K562 (cell line): ENCODE measurements at regions not wholly inside any gene's neighbourhood (a gene's known extent, or its start where the extent isn't known, plus 50 kb on each side); places are given as distances from the start of the nearest gene placed in this dataset.

Source experiments
- ATAC-seq: fragments of 200-7000 bp; cut with Tn5 transposase; 3 replicates; pipeline ENCODE4 v1.9.1; 2020; ENCODE audit warnings: moderate library complexity
- BruUV-seq: library from RNA; stranded (reverse); fragments of 400-500 nt; replicated peaks from 2 replicates; lab custom pipeline; 2021; lab: Mats Ljungman, UMichigan
- CTCF ChIA-PET: fragments of 300-600 bp; formaldehyde crosslinking; extraction: SDS; loops from one replicate; lab custom pipeline; 2021; ENCODE audit warnings: low intra/inter-chr PET ratio; lab: Yijun Ruan, JAX
- POLR2A ChIA-PET: fragments of 300-600, 350-650 bp; sonication (Branson Sonifier 250); formaldehyde crosslinking; extraction: SDS; loops from one replicate; lab custom pipeline; 2021; ENCODE audit warnings: antibody characterized with exemption, inconsistent platforms; lab: Yijun Ruan, JAX
- DNase-seq, 4 experiments: peaks; one replicate each; pipeline versions ENCODE4 v3.0.0 to v3.0.0-alpha.2; 2011 to 2018; ENCODE audit warnings: low spot score in 3 of 4, mixed read lengths in 3 of 4; ENCODE audit errors: extremely low read depth in 1 of 4
- FAIRE-seq: peaks from 2 replicates; lab custom pipeline; 2011; peaks lifted over from hg19 to GRCh38; lab: Jason Lieb, UNC
- H2AFZ ChIP-seq: 2 replicates; pipeline ENCODE4 v1.6.0; 2011; ENCODE audit warnings: low read depth, low read length, control low read depth, inconsistent platforms
- H3K27ac ChIP-seq: fragments of 200-600 bp; 3 replicates; pipeline ENCODE4 v1.8.0; 2011; ENCODE audit warnings: low read depth, mild to moderate bottlenecking, control low read depth, inconsistent platforms, low read length, moderate library complexity, mixed read lengths; ENCODE audit errors: extremely low read depth
- H3K27me3 ChIP-seq, 2 experiments: fragments of 300-600 bp in 1 of 2; 2 replicates in 1 of 2; 3 replicates in 1 of 2; pipeline versions ENCODE4 v1.6.0 to v1.8.0; 2011; ENCODE audit warnings: inconsistent platforms in 2 of 2, low read length in 2 of 2, mild to moderate bottlenecking in 1 of 2, mixed read lengths in 1 of 2, moderate library complexity in 1 of 2; ENCODE audit not compliant: control insufficient read depth in 2 of 2, insufficient read depth in 2 of 2
- H3K36me3 ChIP-seq: fragments of 300-600 bp; 3 replicates; pipeline ENCODE4 v1.8.0; 2011; ENCODE audit warnings: mild to moderate bottlenecking, low read length, inconsistent platforms; ENCODE audit not compliant: control insufficient read depth, insufficient read depth
- H3K4me1 ChIP-seq, 2 experiments: fragments of 200-600 bp in 1 of 2; replicated peaks in 1 of 2; 2 replicates in 1 of 2; 3 replicates in 1 of 2; pipeline versions ENCODE4 v1.5.1 to v1.8.0; 2011; ENCODE audit warnings: inconsistent platforms in 2 of 2, low read length in 2 of 2, mild to moderate bottlenecking in 1 of 2, mixed read lengths in 1 of 2, moderate library complexity in 1 of 2; ENCODE audit not compliant: control insufficient read depth in 2 of 2, insufficient read depth in 2 of 2
- H3K4me2 ChIP-seq: 2 replicates; pipeline ENCODE4 v1.6.1; 2011; ENCODE audit warnings: low read length, control low read depth, inconsistent platforms, mixed read lengths; ENCODE audit not compliant: insufficient read depth
- H3K4me3 ChIP-seq: fragments of 200-600 bp; sonication (generic), shearing (Covaris generic); 2 replicates; pipeline ENCODE4 v1.5.1; 2016; ENCODE audit warnings: control low read depth, inconsistent platforms
- H3K79me2 ChIP-seq: fragments of 200-600 bp; 3 replicates; pipeline ENCODE4 v1.8.0; 2011; ENCODE audit warnings: low read length, inconsistent platforms; ENCODE audit not compliant: control insufficient read depth, insufficient read depth
- H3K9ac ChIP-seq, 2 experiments: 2 replicates each; pipeline versions ENCODE4 v1.6.0 to v1.6.1; 2011; ENCODE audit warnings: low read depth in 2 of 2, low read length in 2 of 2, control low read depth in 1 of 2, inconsistent platforms in 1 of 2, mild to moderate bottlenecking in 1 of 2, mixed read lengths in 1 of 2; ENCODE audit not compliant: insufficient read depth in 1 of 2
- H3K9me1 ChIP-seq: one replicate; pipeline ENCODE4 v1.6.0; 2011; ENCODE audit warnings: inconsistent platforms, mild to moderate bottlenecking, low read length, moderate library complexity; ENCODE audit not compliant: control insufficient read depth, insufficient read depth
- H3K9me3 ChIP-seq: replicated peaks from 2 replicates; pipeline ENCODE4 v1.5.1; 2011; ENCODE audit warnings: low read depth, low read length, inconsistent platforms; ENCODE audit not compliant: control insufficient read depth, insufficient read depth
- H4K20me1 ChIP-seq: replicated peaks from 2 replicates; pipeline ENCODE4 v1.6.1; 2011; ENCODE audit warnings: low read length, inconsistent platforms, mixed read lengths; ENCODE audit not compliant: control insufficient read depth, insufficient read depth
- HNRNPK ChIP-seq: fragments of 200-400 bp; formaldehyde crosslinking; IDR thresholded peaks from one replicate; pipeline ENCODE4 v1.6.1; 2018; ENCODE audit warnings: mild to moderate bottlenecking, low read depth, low read length; ENCODE audit not compliant: poor library complexity, severe bottlenecking
- MEF2A ChIP-seq: IDR thresholded peaks from 2 replicates; pipeline ENCODE4 v1.6.1; 2011; ENCODE audit warnings: low read depth, mild to moderate bottlenecking, low read length, moderate library complexity; ENCODE audit not compliant: control insufficient read depth
- TFAM ChIP-seq: fragments of 250-450 bp; sonication (Bioruptor Pico); conservative IDR thresholded peaks from 2 replicates; pipeline ENCODE4 v1.5.0; 2021; ENCODE audit warnings: mild to moderate bottlenecking, moderate library complexity
- ZNF696 ChIP-seq: fragments of 250-450 bp; sonication (Bioruptor Pico); conservative IDR thresholded peaks from 2 replicates; pipeline ENCODE4 v1.4.0; 2020; ENCODE audit warnings: mild to moderate bottlenecking, moderate library complexity
- WGBS: fragments of 100-300 bp; shearing (Covaris generic); methylation state at CpG from one replicate; pipeline ENCODE4 v1.1.6; 2016; ENCODE audit warnings: low coverage, mixed read lengths; ENCODE audit not compliant: insufficient coverage; ENCODE audit errors: missing lambda C conversion rate; 5-methylcytosine and 5-hydroxymethylcytosine counted together
- in situ Hi-C: fragments of 300-500 bp; cut with MboI; formaldehyde crosslinking; loops from 4 replicates; pipeline ENCODE4 v1.15.0; 2018; ENCODE audit warnings: inconsistent platforms, mixed read lengths
- intact Hi-C: fragments of 100-400 bp; cut with micrococcal nuclease; formaldehyde crosslinking; loops from 2 replicates; pipeline ENCODE4 v1.14.2; 2022
- TF ChIP-seq, protein P1 (sequence below): fragments of 250-450 bp; sonication (Bioruptor Pico); IDR thresholded peaks from 2 replicates; pipeline ENCODE4 v1.5.0; 2020; ENCODE audit warnings: mild to moderate bottlenecking, borderline replicate concordance
- TF ChIP-seq, protein P2 (sequence below): fragments of 450-650 bp; formaldehyde crosslinking; IDR thresholded peaks from 2 replicates; pipeline ENCODE4 v1.4.0; 2022; ENCODE audit warnings: missing genetic modification characterization
- TF ChIP-seq, protein P3 (sequence below), 2 experiments: fragments of 450-650 bp; formaldehyde crosslinking in 1 of 2; IDR thresholded peaks; 2 replicates each; pipeline versions ENCODE4 v1.4.0 to v1.6.1; 2014 to 2020; ENCODE audit warnings: mild to moderate bottlenecking in 2 of 2, borderline replicate concordance in 1 of 2, low read depth in 1 of 2
- TF ChIP-seq, protein P4 (sequence below): IDR thresholded peaks from 2 replicates; pipeline ENCODE4 v1.6.1; 2011; ENCODE audit warnings: borderline replicate concordance, low read depth, mild to moderate bottlenecking, moderate library complexity, low read length; ENCODE audit not compliant: insufficient read depth, poor library complexity, severe bottlenecking

DNA sequence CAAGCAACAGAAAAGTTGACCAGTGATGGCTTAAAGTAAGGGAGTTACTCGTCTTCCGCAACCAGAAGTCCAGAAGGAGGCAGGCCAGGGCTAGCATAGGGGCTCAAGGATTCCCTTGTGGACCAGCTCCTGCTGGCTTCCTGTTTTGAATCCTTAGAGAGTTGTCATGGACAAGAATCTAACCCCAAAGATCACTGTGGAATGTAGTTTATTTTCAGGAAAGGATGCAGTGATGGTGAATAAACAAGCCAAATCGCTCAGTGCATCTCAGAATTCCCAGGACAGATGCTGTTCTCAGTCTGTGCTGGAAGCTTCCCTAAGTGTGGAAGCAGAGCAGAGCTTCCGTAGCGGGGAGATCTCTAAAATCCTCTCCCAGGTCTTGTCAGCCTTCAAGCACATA is 311.3 kb downstream of the C12orf75 start:
- Histone ChIP-seq H3K36me3 (no peaks in the 10 kb centered on the region), H3K27me3 (no peaks in the 10 kb centered on the region), H3K4me2 (no peak overlapping the region), H3K79me2 (no peaks in the 10 kb centered on the region), H3K9me1 (no peaks in the 10 kb centered on the region), H3K4me3 (no peak overlapping the region), H4K20me1 (no peaks in the 10 kb centered on the region), H2AFZ (no peak overlapping the region), H3K4me1 (no peaks in the 10 kb centered on the region), H3K9me3 (no peaks in the 10 kb centered on the region), H3K9ac (no peak overlapping the region), H3K27ac (no peak overlapping the region)
- no peak for DNase-seq
- in situ Hi-C loops = no loop called here
- 2% methylated on average over 5 of the region's 5 CpGs for WGBS
- CTCF ChIA-PET = no interaction called here
- intact Hi-C loops = no loop called here
- ATAC-seq = no peak
- no TSS peak for BruUV-seq
- POLR2A ChIA-PET = interaction anchor here (0.6 to 1.2 kb wide), 3 partner anchors 9 to 359 kb away, joined by 3 read pairs; no protein-coding TSS in a partner anchor
- FAIRE-seq = no peak
- TF ChIP-seq, protein P1, sequence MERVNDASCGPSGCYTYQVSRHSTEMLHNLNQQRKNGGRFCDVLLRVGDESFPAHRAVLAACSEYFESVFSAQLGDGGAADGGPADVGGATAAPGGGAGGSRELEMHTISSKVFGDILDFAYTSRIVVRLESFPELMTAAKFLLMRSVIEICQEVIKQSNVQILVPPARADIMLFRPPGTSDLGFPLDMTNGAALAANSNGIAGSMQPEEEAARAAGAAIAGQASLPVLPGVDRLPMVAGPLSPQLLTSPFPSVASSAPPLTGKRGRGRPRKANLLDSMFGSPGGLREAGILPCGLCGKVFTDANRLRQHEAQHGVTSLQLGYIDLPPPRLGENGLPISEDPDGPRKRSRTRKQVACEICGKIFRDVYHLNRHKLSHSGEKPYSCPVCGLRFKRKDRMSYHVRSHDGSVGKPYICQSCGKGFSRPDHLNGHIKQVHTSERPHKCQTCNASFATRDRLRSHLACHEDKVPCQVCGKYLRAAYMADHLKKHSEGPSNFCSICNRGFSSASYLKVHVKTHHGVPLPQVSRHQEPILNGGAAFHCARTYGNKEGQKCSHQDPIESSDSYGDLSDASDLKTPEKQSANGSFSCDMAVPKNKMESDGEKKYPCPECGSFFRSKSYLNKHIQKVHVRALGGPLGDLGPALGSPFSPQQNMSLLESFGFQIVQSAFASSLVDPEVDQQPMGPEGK (CRISPR knock-in tag) = no peak
- TF ChIP-seq HNRNPK (no peak), ZNF696 (CRISPR knock-in tag) (no peak), MEF2A (no peak), TFAM (CRISPR knock-in tag) (no peak)
- TF ChIP-seq, protein P2, sequence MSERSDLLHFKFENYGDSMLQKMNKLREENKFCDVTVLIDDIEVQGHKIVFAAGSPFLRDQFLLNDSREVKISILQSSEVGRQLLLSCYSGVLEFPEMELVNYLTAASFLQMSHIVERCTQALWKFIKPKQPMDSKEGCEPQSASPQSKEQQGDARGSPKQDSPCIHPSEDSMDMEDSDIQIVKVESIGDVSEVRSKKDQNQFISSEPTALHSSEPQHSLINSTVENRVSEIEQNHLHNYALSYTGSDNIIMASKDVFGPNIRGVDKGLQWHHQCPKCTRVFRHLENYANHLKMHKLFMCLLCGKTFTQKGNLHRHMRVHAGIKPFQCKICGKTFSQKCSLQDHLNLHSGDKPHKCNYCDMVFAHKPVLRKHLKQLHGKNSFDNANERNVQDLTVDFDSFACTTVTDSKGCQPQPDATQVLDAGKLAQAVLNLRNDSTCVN (CRISPR knock-in tag) = no peak
- TF ChIP-seq, protein P3, sequence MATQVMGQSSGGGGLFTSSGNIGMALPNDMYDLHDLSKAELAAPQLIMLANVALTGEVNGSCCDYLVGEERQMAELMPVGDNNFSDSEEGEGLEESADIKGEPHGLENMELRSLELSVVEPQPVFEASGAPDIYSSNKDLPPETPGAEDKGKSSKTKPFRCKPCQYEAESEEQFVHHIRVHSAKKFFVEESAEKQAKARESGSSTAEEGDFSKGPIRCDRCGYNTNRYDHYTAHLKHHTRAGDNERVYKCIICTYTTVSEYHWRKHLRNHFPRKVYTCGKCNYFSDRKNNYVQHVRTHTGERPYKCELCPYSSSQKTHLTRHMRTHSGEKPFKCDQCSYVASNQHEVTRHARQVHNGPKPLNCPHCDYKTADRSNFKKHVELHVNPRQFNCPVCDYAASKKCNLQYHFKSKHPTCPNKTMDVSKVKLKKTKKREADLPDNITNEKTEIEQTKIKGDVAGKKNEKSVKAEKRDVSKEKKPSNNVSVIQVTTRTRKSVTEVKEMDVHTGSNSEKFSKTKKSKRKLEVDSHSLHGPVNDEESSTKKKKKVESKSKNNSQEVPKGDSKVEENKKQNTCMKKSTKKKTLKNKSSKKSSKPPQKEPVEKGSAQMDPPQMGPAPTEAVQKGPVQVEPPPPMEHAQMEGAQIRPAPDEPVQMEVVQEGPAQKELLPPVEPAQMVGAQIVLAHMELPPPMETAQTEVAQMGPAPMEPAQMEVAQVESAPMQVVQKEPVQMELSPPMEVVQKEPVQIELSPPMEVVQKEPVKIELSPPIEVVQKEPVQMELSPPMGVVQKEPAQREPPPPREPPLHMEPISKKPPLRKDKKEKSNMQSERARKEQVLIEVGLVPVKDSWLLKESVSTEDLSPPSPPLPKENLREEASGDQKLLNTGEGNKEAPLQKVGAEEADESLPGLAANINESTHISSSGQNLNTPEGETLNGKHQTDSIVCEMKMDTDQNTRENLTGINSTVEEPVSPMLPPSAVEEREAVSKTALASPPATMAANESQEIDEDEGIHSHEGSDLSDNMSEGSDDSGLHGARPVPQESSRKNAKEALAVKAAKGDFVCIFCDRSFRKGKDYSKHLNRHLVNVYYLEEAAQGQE (IDR thresholded peaks at IDR 0.05; ENCODE audit: borderline replicate concordance) = no peak
- TF ChIP-seq, protein P3 (CRISPR knock-in tag; IDR thresholded peaks at IDR 0.05; ENCODE audit: low read depth) = no peak
- TF ChIP-seq, protein P4, sequence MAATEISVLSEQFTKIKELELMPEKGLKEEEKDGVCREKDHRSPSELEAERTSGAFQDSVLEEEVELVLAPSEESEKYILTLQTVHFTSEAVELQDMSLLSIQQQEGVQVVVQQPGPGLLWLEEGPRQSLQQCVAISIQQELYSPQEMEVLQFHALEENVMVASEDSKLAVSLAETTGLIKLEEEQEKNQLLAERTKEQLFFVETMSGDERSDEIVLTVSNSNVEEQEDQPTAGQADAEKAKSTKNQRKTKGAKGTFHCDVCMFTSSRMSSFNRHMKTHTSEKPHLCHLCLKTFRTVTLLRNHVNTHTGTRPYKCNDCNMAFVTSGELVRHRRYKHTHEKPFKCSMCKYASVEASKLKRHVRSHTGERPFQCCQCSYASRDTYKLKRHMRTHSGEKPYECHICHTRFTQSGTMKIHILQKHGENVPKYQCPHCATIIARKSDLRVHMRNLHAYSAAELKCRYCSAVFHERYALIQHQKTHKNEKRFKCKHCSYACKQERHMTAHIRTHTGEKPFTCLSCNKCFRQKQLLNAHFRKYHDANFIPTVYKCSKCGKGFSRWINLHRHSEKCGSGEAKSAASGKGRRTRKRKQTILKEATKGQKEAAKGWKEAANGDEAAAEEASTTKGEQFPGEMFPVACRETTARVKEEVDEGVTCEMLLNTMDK = no peak
